CD14-positive monocyte (primary cell): ENCODE measurements at regions not wholly inside any gene's neighbourhood (a gene's known extent, or its start where the extent isn't known, plus 50 kb on each side); places are given as distances from the start of the nearest gene placed in this dataset.

ENCODE experiments used
- DNase-seq, 3 donors: peaks; one replicate each; pipeline ENCODE4 v3.0.0-alpha.2; 2011 to 2022
- H2AFZ ChIP-seq: 2 replicates; pipeline ENCODE4 v1.6.0; 2012; ENCODE audit warnings: mild to moderate bottlenecking, low read depth, low read length, inconsistent platforms; ENCODE audit not compliant: insufficient read depth, poor library complexity, severe bottlenecking
- H3K27ac ChIP-seq, 2 donors: 1 replicate in 1 of 2; 2 replicates in 1 of 2; pipeline ENCODE4 v1.5.1; 2012 to 2013; ENCODE audit warnings: low read length in 2 of 2, control low read depth in 1 of 2, inconsistent platforms in 1 of 2, low read depth in 1 of 2, mild to moderate bottlenecking in 1 of 2
- H3K27me3 ChIP-seq, 2 donors: one replicate each; pipeline versions ENCODE4 v1.6.0 to v1.6.1; 2011 to 2013; ENCODE audit warnings: low read length in 2 of 2; ENCODE audit not compliant: control insufficient read depth in 2 of 2, insufficient read depth in 2 of 2
- H3K36me3 ChIP-seq, 2 donors: replicated peaks in 1 of 2; 1 replicate in 1 of 2; 2 replicates in 1 of 2; pipeline versions ENCODE4 v1.5.1 to v1.6.1; 2012 to 2013; ENCODE audit warnings: low read length in 2 of 2, control low read depth in 1 of 2, inconsistent platforms in 1 of 2, mild to moderate bottlenecking in 1 of 2; ENCODE audit not compliant: insufficient read depth in 2 of 2, control insufficient read depth in 1 of 2
- H3K4me1 ChIP-seq, 2 donors: 1 replicate in 1 of 2; 2 replicates in 1 of 2; pipeline versions ENCODE4 v1.5.1 to v1.6.1; 2012 to 2013; ENCODE audit warnings: low read length in 2 of 2, control low read depth in 1 of 2, inconsistent platforms in 1 of 2, mild to moderate bottlenecking in 1 of 2, moderate library complexity in 1 of 2; ENCODE audit not compliant: insufficient read depth in 2 of 2, control insufficient read depth in 1 of 2
- H3K4me2 ChIP-seq: replicated peaks from 2 replicates; pipeline ENCODE3; 2012; ENCODE audit warnings: low read length, moderate library complexity, mild to moderate bottlenecking; ENCODE audit not compliant: poor library complexity, severe bottlenecking; ENCODE audit errors: extremely low read depth
- H3K4me3 ChIP-seq, 3 experiments: fragments of 200-600 bp in 1 of 3; sonication (generic) in 1 of 3; replicated peaks in 1 of 3; 1 replicate in 2 of 3; 2 replicates in 1 of 3; pipeline ENCODE4 v1.5.1; 2011 to 2013; ENCODE audit warnings: low read length in 3 of 3, mild to moderate bottlenecking in 3 of 3, control low read depth in 2 of 3, low read depth in 2 of 3, inconsistent platforms in 1 of 3, moderate library complexity in 1 of 3
- H3K79me2 ChIP-seq: 2 replicates; pipeline ENCODE4 v1.6.0; 2012; ENCODE audit warnings: mild to moderate bottlenecking, control low read depth, inconsistent platforms, low read length, moderate library complexity; ENCODE audit not compliant: insufficient read depth
- H3K9ac ChIP-seq: 2 replicates; pipeline ENCODE4 v1.6.0; 2017; ENCODE audit warnings: low read length, mild to moderate bottlenecking; ENCODE audit not compliant: insufficient read depth, poor library complexity, severe bottlenecking
- H3K9me3 ChIP-seq, 2 donors: replicated peaks in 1 of 2; 1 replicate in 1 of 2; 2 replicates in 1 of 2; pipeline versions ENCODE4 v1.5.1 to v1.6.1; 2012 to 2013; ENCODE audit warnings: low read length in 2 of 2, control low read depth in 1 of 2; ENCODE audit not compliant: control insufficient read depth in 1 of 2, insufficient read depth in 1 of 2
- H4K20me1 ChIP-seq: 2 replicates; pipeline ENCODE4 v1.6.0; 2012; ENCODE audit warnings: mild to moderate bottlenecking, low read length, control low read depth, moderate library complexity; ENCODE audit not compliant: insufficient read depth
- H3K27ac Mint-ChIP-seq, 7 donors: one replicate each; pipeline ENCODE4 v1.8.0; 2020; ENCODE audit warnings: mild to moderate bottlenecking in 7 of 7, mixed read lengths in 7 of 7, moderate library complexity in 6 of 7, inconsistent platforms in 2 of 7
- H3K27me3 Mint-ChIP-seq, 3 donors: one replicate each; pipeline ENCODE4 v1.8.0; 2021 to 2022; ENCODE audit warnings: low read depth in 3 of 3, mild to moderate bottlenecking in 3 of 3, mixed read lengths in 3 of 3, moderate library complexity in 3 of 3, inconsistent platforms in 1 of 3
- H3K36me3 Mint-ChIP-seq, 2 donors: one replicate each; pipeline ENCODE4 v1.8.0; 2020; ENCODE audit warnings: mixed read lengths in 2 of 2, inconsistent platforms in 1 of 2, mild to moderate bottlenecking in 1 of 2
- H3K4me1 Mint-ChIP-seq: one replicate; pipeline ENCODE4 v1.8.0; 2020; ENCODE audit warnings: mild to moderate bottlenecking, mixed read lengths
- H3K4me3 Mint-ChIP-seq, 2 donors: one replicate each; pipeline ENCODE4 v1.8.0; 2020; ENCODE audit warnings: mild to moderate bottlenecking in 2 of 2, mixed read lengths in 2 of 2, moderate library complexity in 1 of 2
- H3K9me3 Mint-ChIP-seq, 7 donors: one replicate each; pipeline ENCODE4 v1.8.0; 2020 to 2022; ENCODE audit warnings: mixed read lengths in 7 of 7, mild to moderate bottlenecking in 6 of 7, moderate library complexity in 6 of 7, inconsistent platforms in 2 of 7
- WGBS: methylation state at CpG from one replicate; pipeline ENCODE4 v1.1.5; 2013; ENCODE audit warnings: missing lambda C conversion rate; ENCODE audit not compliant: insufficient coverage; 5-methylcytosine and 5-hydroxymethylcytosine counted together
- intact Hi-C, 2 donors: fragments of 100-400 bp; cut with micrococcal nuclease; formaldehyde crosslinking; loops; one replicate each; pipeline versions ENCODE4 v1.15.0 to v1.15.1; 2023
- TF ChIP-seq, protein P1 (sequence below): fragments of 200-600 bp; IDR thresholded peaks from one replicate; pipeline ENCODE4 v1.8.0; 2022; ENCODE audit warnings: antibody characterized with exemption, mild to moderate bottlenecking

DNA sequence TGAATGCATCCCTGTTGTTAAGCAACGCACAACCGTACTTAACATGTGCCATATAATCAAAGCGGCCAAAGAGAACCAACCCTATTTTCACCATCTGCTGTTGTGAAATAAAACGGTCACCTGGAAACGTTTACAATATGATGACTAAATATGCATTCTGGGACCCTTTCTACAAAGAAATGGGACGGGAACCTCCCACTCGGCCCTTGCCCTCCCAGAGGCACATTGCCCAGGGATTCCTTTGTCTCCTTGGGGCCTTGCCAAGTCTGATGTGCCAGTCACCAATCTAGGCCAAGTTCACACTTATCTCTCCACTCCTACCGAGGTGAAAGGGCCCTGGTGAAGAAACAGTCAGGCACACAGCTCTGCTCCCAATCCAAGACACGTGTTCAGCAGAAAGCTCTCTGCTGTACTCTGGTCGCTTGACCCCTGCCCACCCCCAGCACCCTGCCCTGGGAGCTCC is 427.4 kb upstream of the JARID2 start:
- 67% methylated on average over 9 of the region's 10 CpGs for WGBS
- peak overlapping the region in 3 of 7 donors; percentile 27 to 67 (median 59) for H3K27ac Mint-ChIP-seq
- H2AFZ ChIP-seq, result no peak overlapping the region

DNA sequence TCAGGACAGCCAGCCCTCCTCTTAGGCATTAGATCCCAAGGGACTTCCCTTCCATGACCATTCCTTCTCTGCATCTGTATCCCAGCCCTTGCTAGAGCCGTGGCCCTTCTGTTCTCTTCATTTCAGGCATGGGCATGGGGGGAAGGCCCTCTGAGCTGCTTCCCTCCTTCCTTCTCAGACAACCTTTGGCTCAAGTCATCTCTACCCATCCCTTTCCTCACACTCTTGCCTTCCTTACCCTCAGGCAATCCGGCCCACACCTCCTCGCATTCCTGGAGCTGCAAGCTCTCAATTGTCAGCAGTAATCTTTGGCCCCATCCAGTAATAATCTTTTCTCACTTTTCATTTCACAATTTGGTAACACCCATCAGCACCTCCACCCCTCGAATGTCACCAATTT is 426.9 kb upstream of the JARID2 start:
- Mint-ChIP-seq H3K27me3 (peaks cover 2 to 7% (median 2%) of the 10 kb centered on the region in 3 donors), H3K4me1 (peaks cover 20% of the 10 kb centered on the region), H3K27ac (peak overlapping the region in 3 of 7 donors; percentile 27 to 67 (median 59)), H3K36me3 (peaks cover 0 to 13% of the 10 kb centered on the region in 2 donors), H3K9me3 (peaks cover 0 to 2% (median 0%) of the 10 kb centered on the region in 7 donors), H3K4me3 (no peak overlapping the region)
- Histone ChIP-seq H3K36me3 (no peaks in the 10 kb centered on the region), H3K4me2 (no peak overlapping the region), H3K27ac (no peak overlapping the region), H3K9me3 (no peaks in the 10 kb centered on the region), H4K20me1 (no peaks in the 10 kb centered on the region), H3K4me1 (no peaks in the 10 kb centered on the region), H3K79me2 (no peaks in the 10 kb centered on the region), H3K4me3 (no peak overlapping the region), H3K27me3 (no peaks in the 10 kb centered on the region), H2AFZ (no peak overlapping the region), H3K9ac (no peak overlapping the region)
- intact Hi-C loops, result no loop called here
- 100% methylated on average over 4 of the region's 4 CpGs for WGBS
- no peak for DNase-seq
- TF ChIP-seq, protein P1, sequence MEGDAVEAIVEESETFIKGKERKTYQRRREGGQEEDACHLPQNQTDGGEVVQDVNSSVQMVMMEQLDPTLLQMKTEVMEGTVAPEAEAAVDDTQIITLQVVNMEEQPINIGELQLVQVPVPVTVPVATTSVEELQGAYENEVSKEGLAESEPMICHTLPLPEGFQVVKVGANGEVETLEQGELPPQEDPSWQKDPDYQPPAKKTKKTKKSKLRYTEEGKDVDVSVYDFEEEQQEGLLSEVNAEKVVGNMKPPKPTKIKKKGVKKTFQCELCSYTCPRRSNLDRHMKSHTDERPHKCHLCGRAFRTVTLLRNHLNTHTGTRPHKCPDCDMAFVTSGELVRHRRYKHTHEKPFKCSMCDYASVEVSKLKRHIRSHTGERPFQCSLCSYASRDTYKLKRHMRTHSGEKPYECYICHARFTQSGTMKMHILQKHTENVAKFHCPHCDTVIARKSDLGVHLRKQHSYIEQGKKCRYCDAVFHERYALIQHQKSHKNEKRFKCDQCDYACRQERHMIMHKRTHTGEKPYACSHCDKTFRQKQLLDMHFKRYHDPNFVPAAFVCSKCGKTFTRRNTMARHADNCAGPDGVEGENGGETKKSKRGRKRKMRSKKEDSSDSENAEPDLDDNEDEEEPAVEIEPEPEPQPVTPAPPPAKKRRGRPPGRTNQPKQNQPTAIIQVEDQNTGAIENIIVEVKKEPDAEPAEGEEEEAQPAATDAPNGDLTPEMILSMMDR, result no peak

More for the DNA sequence above, 427.4 kb upstream of the JARID2 start:
- TF ChIP-seq, protein P1, result no peak
- DNase-seq, result no peak
- no peak overlapping the region for H3K4me3 ChIP-seq
- no peaks in the 10 kb centered on the region for H3K36me3 ChIP-seq
- no peaks in the 10 kb centered on the region for H3K4me1 ChIP-seq
- no peak overlapping the region for H3K4me3 Mint-ChIP-seq
- no peak overlapping the region for H3K4me2 ChIP-seq
- H4K20me1 ChIP-seq, result no peaks in the 10 kb centered on the region
- H3K9me3 Mint-ChIP-seq, result peaks cover 0 to 3% (median 0%) of the 10 kb centered on the region in 7 donors
- H3K27ac ChIP-seq, result no peak overlapping the region
- no peaks in the 10 kb centered on the region for H3K9me3 ChIP-seq
- H3K27me3 Mint-ChIP-seq, result peaks cover 2 to 8% (median 2%) of the 10 kb centered on the region in 3 donors
- no peak overlapping the region for H3K9ac ChIP-seq
- peaks cover 0 to 13% of the 10 kb centered on the region in 2 donors for H3K36me3 Mint-ChIP-seq
- intact Hi-C loops, result no loop called here
- no peaks in the 10 kb centered on the region for H3K79me2 ChIP-seq
- no peaks in the 10 kb centered on the region for H3K27me3 ChIP-seq
- H3K4me1 Mint-ChIP-seq, result peaks cover 20% of the 10 kb centered on the region
